Adrenal gland (tissue), 5 donors: ENCODE measurements at regions not wholly inside any gene's neighbourhood (a gene's known extent, or its start where the extent isn't known, plus 50 kb on each side); places are given as distances from the start of the nearest gene placed in this dataset.

Experiments used
- POLR2A ChIP-seq, 2 donors: fragments of 450-650 bp; IDR thresholded peaks; one replicate each; pipeline ENCODE4 v1.6.1; 2017; ENCODE audit warnings: antibody characterized with exemption in 2 of 2, mild to moderate bottlenecking in 2 of 2, moderate library complexity in 1 of 2
- TF ChIP-seq, protein P1 (sequence below), 6 experiments: fragments of 450-650 bp in 4 of 6; fragments of 200-600 bp in 2 of 6; sonication (generic) in 1 of 6; IDR thresholded peaks; 1 replicate in 5 of 6; 2 replicates in 1 of 6; pipeline versions ENCODE4 v1.5.1 to v1.8.0; 2016 to 2021; ENCODE audit warnings: antibody characterized with exemption in 6 of 6, mild to moderate bottlenecking in 2 of 6, moderate library complexity in 1 of 6
- donor health status: DM: no; HTN: no; CAD: no.

DNA sequence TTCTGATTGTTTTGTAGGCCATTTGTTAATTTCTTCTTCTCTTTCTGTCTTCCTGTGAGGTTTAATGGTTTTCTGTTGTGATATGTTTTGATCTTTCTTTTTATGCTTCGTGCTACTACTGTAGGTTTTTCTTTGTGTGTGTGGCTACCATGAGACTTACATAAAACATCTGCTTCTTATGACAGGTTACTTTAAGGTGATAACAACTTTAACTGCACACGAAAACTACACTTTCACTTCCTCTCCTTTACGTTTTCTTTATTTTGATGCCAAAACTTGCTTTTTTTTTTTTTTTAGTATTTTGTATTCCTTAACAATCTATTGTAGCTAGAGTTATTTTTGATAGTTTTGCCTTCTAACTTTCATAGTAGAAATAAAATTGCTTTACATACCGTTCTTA, 691.3 kb downstream of the TSN start:
- TF ChIP-seq, protein P1, sequence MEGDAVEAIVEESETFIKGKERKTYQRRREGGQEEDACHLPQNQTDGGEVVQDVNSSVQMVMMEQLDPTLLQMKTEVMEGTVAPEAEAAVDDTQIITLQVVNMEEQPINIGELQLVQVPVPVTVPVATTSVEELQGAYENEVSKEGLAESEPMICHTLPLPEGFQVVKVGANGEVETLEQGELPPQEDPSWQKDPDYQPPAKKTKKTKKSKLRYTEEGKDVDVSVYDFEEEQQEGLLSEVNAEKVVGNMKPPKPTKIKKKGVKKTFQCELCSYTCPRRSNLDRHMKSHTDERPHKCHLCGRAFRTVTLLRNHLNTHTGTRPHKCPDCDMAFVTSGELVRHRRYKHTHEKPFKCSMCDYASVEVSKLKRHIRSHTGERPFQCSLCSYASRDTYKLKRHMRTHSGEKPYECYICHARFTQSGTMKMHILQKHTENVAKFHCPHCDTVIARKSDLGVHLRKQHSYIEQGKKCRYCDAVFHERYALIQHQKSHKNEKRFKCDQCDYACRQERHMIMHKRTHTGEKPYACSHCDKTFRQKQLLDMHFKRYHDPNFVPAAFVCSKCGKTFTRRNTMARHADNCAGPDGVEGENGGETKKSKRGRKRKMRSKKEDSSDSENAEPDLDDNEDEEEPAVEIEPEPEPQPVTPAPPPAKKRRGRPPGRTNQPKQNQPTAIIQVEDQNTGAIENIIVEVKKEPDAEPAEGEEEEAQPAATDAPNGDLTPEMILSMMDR (IDR thresholded peaks at IDR 0.05) = no peak
- no peak for TF ChIP-seq POLR2A (IDR thresholded peaks at IDR 0.05)
